COLO668 (cell line): ENCODE measurements at regions not wholly inside any gene's neighbourhood (a gene's known extent, or its start where the extent isn't known, plus 50 kb on each side); places are given as distances from the start of the nearest gene placed in this dataset.
"Not testable (repeated sequence)": the region's sequence is repeated elsewhere in the genome, so short reads cannot be mapped to it uniquely, and the experiment has no call there.

Experiments used
- DNase-seq: peaks from one replicate; lab custom pipeline; 2025; ENCODE audit not compliant: unreplicated experiment; lab: John Stamatoyannopoulos, UW

- DNase-seq = no peak
These were observed 1429.6 kb upstream of the ALCAM start for GRCh38 chr3:103937094-103937493.

GRCh38 chr3:103947062-103947461 lies 1419.6 kb upstream of the ALCAM start:
- no peak for DNase-seq

GRCh38 chr3:103949693-103950092 lies 1417.0 kb upstream of the ALCAM start:
- no peak for DNase-seq

GRCh38 chr3:103950676-103951075 lies 1416.0 kb upstream of the ALCAM start:
- DNase-seq = no peak

- DNase-seq = no peak
These were observed 1412.9 kb upstream of the ALCAM start for GRCh38 chr3:103953796-103954195.

GRCh38 chr3:103960819-103961218 lies 1405.9 kb upstream of the ALCAM start:
- DNase-seq = no peak

- DNase-seq = no peak
These were observed 1403.1 kb upstream of the ALCAM start for GRCh38 chr3:103963599-103963998.

- DNase-seq = no peak
These were observed 1400.9 kb upstream of the ALCAM start for GRCh38 chr3:103965764-103966163.

- no peak for DNase-seq
These were observed 1400.0 kb upstream of the ALCAM start for GRCh38 chr3:103966749-103967148.

GRCh38 chr3:103968131-103968530 lies 1398.6 kb upstream of the ALCAM start:
- no peak for DNase-seq

GRCh38 chr3:103968751-103969150 lies 1398.0 kb upstream of the ALCAM start:
- DNase-seq = no peak

GRCh38 chr3:103976931-103977339 lies 1389.8 kb upstream of the ALCAM start:
- DNase-seq = no peak

GRCh38 chr3:103977417-103977816 lies 1389.3 kb upstream of the ALCAM start:
- DNase-seq = no peak

- DNase-seq = no peak
These were observed 1375.1 kb upstream of the ALCAM start for GRCh38 chr3:103991461-103992115.

GRCh38 chr3:103992469-103992868 lies 1374.2 kb upstream of the ALCAM start:
- DNase-seq = no peak

- no peak for DNase-seq
These were observed 1361.8 kb upstream of the ALCAM start for GRCh38 chr3:104004956-104005355.

- DNase-seq = no peak
These were observed 1360.9 kb upstream of the ALCAM start for GRCh38 chr3:104005815-104006214.

GRCh38 chr3:104018541-104018940 lies 1348.2 kb upstream of the ALCAM start:
- DNase-seq = no peak

- no peak for DNase-seq
These were observed 1335.1 kb upstream of the ALCAM start for GRCh38 chr3:104031598-104031997.

GRCh38 chr3:104032283-104032682 lies 1334.4 kb upstream of the ALCAM start:
- no peak for DNase-seq

GRCh38 chr3:104040896-104041295 lies 1325.8 kb upstream of the ALCAM start:
- DNase-seq = no peak

GRCh38 chr3:104043001-104043543 lies 1323.6 kb upstream of the ALCAM start:
- DNase-seq = not testable (repeated sequence)

- no peak for DNase-seq
These were observed 1322.7 kb upstream of the ALCAM start for GRCh38 chr3:104044002-104044401.
